ENCODE measurements at regions not wholly inside any gene's neighbourhood (a gene's known extent, or its start where the extent isn't known, plus 50 kb on each side); places are given as distances from the start of the nearest gene placed in this dataset.

DNA sequence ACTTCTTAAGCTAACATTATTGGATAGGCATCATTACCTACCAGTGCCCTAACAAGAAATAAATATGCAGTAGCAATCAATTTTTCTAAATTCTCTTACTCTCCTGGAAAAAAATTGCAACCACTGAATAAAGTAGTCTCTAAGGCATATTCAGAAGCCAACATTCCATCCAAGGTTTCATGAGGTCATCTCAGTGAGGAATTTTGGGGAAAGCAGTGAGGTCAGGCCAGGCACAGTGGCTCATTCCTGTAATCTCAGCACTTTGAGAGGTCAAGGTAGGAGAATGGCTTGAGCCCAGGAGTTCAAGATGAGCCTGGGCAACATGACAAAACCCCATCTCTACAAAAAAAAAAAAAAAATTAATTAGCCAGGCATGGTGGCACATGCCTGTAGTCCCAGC lies 75.9 kb upstream of the GHITM start:
- FAIRE-seq (no peak), DNase-seq (ENCODE audit: low read depth, low spot score) (no peak)
- no peak for TF ChIP-seq EZH2 (IDR thresholded peaks at IDR 0.05; ENCODE audit: low read length)
- no peak for TF ChIP-seq CTCF (optimal IDR thresholded peaks at IDR 0.05 in 1 of 3, IDR thresholded peaks at IDR 0.05 in 1 of 3, conservative IDR thresholded peaks at IDR 0.05 in 1 of 3; ENCODE audit: extremely low read depth in 1 of 3, insufficient read depth in 2 of 3, low read length in 3 of 3)
- H3K4me1 ChIP-seq (ENCODE audit: control insufficient read depth, extremely low read depth, insufficient read depth, low read length), result no peaks in the 10 kb centered on the region
- H3K27ac ChIP-seq (ENCODE audit: control insufficient read depth, insufficient read depth, low read length), result no peak overlapping the region
- no peaks in the 10 kb centered on the region for H3K9me1 ChIP-seq (ENCODE audit: control insufficient read depth, extremely low read depth, insufficient read depth, low read length)
- H3K9ac ChIP-seq (ENCODE audit: control insufficient read depth, extremely low read depth, insufficient read depth, low read length), result no peak overlapping the region
- H3K4me2 ChIP-seq (ENCODE audit: control insufficient read depth, extremely low read depth, insufficient read depth, low read depth, low read length), result no peak overlapping the region
- no peaks in the 10 kb centered on the region for H3K36me3 ChIP-seq (ENCODE audit: control insufficient read depth in 2 of 2, extremely low read depth in 1 of 2, insufficient read depth in 2 of 2, low read length in 2 of 2)
- no peaks in the 10 kb centered on the region for H4K20me1 ChIP-seq (ENCODE audit: control insufficient read depth, extremely low read depth, insufficient read depth, low read length)
- no peak overlapping the region for H2AFZ ChIP-seq (ENCODE audit: control insufficient read depth, low read length)
- no peaks in the 10 kb centered on the region for H3K27me3 ChIP-seq (ENCODE audit: control insufficient read depth, extremely low read depth, insufficient read depth, low read length)
- H3K9me3 ChIP-seq (ENCODE audit: control insufficient read depth, low read depth, low read length), result no peaks in the 10 kb centered on the region
- H3K79me2 ChIP-seq (ENCODE audit: control insufficient read depth, insufficient read depth, low read length), result no peaks in the 10 kb centered on the region
- dilution Hi-C loops (cut with MboI; ENCODE audit: extremely low pct_ligation_motif_present, low sequenced_read_pairs), result no loop called here
- H3K4me3 ChIP-seq (ENCODE audit: control insufficient read depth in 2 of 3, extremely low read depth in 1 of 3, insufficient read depth in 2 of 3, low read depth in 1 of 3, low read length in 3 of 3), result no peak overlapping the region

DNA sequence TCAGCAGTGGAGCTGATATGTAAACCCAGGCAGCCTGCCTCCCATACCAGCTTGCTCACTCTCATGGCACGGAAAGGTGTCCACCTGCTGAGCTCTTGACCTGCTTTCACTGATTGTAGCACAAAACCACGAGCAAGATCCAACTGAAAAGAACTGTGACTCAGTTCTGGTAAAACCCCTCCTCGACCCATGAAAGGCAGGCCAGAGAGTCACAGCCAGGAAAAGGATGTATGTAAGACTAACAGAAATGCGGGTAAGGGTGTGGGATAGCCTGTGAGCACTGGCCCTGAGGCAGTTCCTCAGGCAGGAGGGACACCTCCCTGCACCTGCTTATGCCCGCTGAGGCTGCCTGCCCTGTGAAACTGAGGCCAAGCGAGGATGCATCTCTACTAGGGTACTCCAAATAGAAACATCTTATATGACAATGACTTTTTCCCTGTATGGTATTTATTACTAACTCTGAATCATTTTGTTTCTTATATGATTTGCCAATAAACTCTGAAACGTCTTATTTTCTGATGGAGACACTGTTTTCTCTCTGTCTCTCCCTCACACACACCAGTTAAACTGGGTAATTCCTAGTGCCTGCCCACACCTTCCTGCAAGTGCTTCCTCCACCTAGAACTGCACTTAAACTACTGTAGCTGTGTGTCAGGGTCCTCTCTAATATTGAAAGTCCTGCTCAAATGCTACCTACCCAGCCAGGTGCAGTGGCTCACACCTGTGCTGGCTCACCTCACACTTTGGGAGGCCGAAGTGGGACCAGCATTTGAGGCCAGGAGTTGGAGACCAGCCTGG lies 73.3 kb upstream of the GHITM start:
- H3K4me3 ChIP-seq (ENCODE audit: control insufficient read depth in 2 of 3, extremely low read depth in 1 of 3, insufficient read depth in 2 of 3, low read depth in 1 of 3, low read length in 3 of 3), result no peak overlapping the region
- dilution Hi-C loops (cut with MboI; ENCODE audit: extremely low pct_ligation_motif_present, low sequenced_read_pairs), result no loop called here
- H4K20me1 ChIP-seq (ENCODE audit: control insufficient read depth, extremely low read depth, insufficient read depth, low read length), result no peaks in the 10 kb centered on the region
- no peak for DNase-seq (ENCODE audit: low read depth, low spot score)
- H3K9ac ChIP-seq (ENCODE audit: control insufficient read depth, extremely low read depth, insufficient read depth, low read length), result no peak overlapping the region
- TF ChIP-seq CTCF (optimal IDR thresholded peaks at IDR 0.05 in 1 of 3, IDR thresholded peaks at IDR 0.05 in 1 of 3, conservative IDR thresholded peaks at IDR 0.05 in 1 of 3; ENCODE audit: extremely low read depth in 1 of 3, insufficient read depth in 2 of 3, low read length in 3 of 3), result no peak
- no peak for TF ChIP-seq EZH2 (IDR thresholded peaks at IDR 0.05; ENCODE audit: low read length)
- FAIRE-seq, result no peak
- H3K36me3 ChIP-seq (ENCODE audit: control insufficient read depth in 2 of 2, extremely low read depth in 1 of 2, insufficient read depth in 2 of 2, low read length in 2 of 2), result no peaks in the 10 kb centered on the region
- no peaks in the 10 kb centered on the region for H3K79me2 ChIP-seq (ENCODE audit: control insufficient read depth, insufficient read depth, low read length)
- no peaks in the 10 kb centered on the region for H3K4me1 ChIP-seq (ENCODE audit: control insufficient read depth, extremely low read depth, insufficient read depth, low read length)
- no peak overlapping the region for H3K4me2 ChIP-seq (ENCODE audit: control insufficient read depth, extremely low read depth, insufficient read depth, low read depth, low read length)
- no peak overlapping the region for H3K27ac ChIP-seq (ENCODE audit: control insufficient read depth, insufficient read depth, low read length)
- H3K9me3 ChIP-seq (ENCODE audit: control insufficient read depth, low read depth, low read length), result no peaks in the 10 kb centered on the region
- H3K9me1 ChIP-seq (ENCODE audit: control insufficient read depth, extremely low read depth, insufficient read depth, low read length), result no peaks in the 10 kb centered on the region
- no peak overlapping the region for H2AFZ ChIP-seq (ENCODE audit: control insufficient read depth, low read length)
- no peaks in the 10 kb centered on the region for H3K27me3 ChIP-seq (ENCODE audit: control insufficient read depth, extremely low read depth, insufficient read depth, low read length)

Data from keratinocyte (primary cell).